HG03280 (cell line): ENCODE measurements at regions not wholly inside any gene's neighbourhood (a gene's known extent, or its start where the extent isn't known, plus 50 kb on each side); places are given as distances from the start of the nearest gene placed in this dataset.

ENCODE experiments used
- ATAC-seq: cut with Tn5 transposase; IDR thresholded peaks from one replicate; pipeline ENCODE4 v1.9.1; 2021; ENCODE audit warnings: mild to moderate bottlenecking, moderate library complexity; ENCODE audit not compliant: unreplicated experiment

- no peak for ATAC-seq
These were observed 204.2 kb upstream of the PDE5A start for GRCh38 chr4:119832776-119833175.

GRCh38 chr4:119829326-119829725 is 200.7 kb upstream of the PDE5A start:
- ATAC-seq: no peak

- no peak for ATAC-seq
These were observed 197.1 kb upstream of the PDE5A start for GRCh38 chr4:119825696-119826095.

GRCh38 chr4:119823891-119824290 is 195.3 kb upstream of the PDE5A start:
- ATAC-seq: no peak

- no peak for ATAC-seq
These were observed 194.4 kb upstream of the PDE5A start for GRCh38 chr4:119823045-119823444.

GRCh38 chr4:119816473-119816872 is 187.9 kb upstream of the PDE5A start:
- no peak for ATAC-seq

GRCh38 chr4:119810001-119810400 is 181.4 kb upstream of the PDE5A start:
- ATAC-seq: no peak

- ATAC-seq: no peak
These were observed 175.8 kb upstream of the PDE5A start for GRCh38 chr4:119804404-119804803.

GRCh38 chr4:119797238-119797894 is 168.8 kb upstream of the PDE5A start:
- ATAC-seq: no peak

- no peak for ATAC-seq
These were observed 167.5 kb upstream of the PDE5A start for GRCh38 chr4:119795986-119796578.

- ATAC-seq: no peak
These were observed 166.1 kb upstream of the PDE5A start for GRCh38 chr4:119794681-119795080.

GRCh38 chr4:119794113-119794512 is 165.5 kb upstream of the PDE5A start:
- no peak for ATAC-seq

GRCh38 chr4:119788349-119789266 is 160.0 kb upstream of the PDE5A start:
- no peak for ATAC-seq

GRCh38 chr4:119785963-119786362 is 157.4 kb upstream of the PDE5A start:
- no peak for ATAC-seq

GRCh38 chr4:119783189-119783983 is 154.8 kb upstream of the PDE5A start:
- no peak for ATAC-seq

GRCh38 chr4:119781044-119781443 is 152.4 kb upstream of the PDE5A start:
- ATAC-seq: no peak

- ATAC-seq: no peak
These were observed 146.2 kb upstream of the PDE5A start for GRCh38 chr4:119774840-119775239.

- no peak for ATAC-seq
These were observed 137.3 kb upstream of the PDE5A start for GRCh38 chr4:119765951-119766350.

GRCh38 chr4:119765469-119765868 is 136.9 kb upstream of the PDE5A start:
- ATAC-seq: no peak

- no peak for ATAC-seq
These were observed 134.8 kb upstream of the PDE5A start for GRCh38 chr4:119763386-119763785.

GRCh38 chr4:119755599-119755998 is 127.0 kb upstream of the PDE5A start:
- no peak for ATAC-seq
